ENCODE measurements at regions not wholly inside any gene's neighbourhood (a gene's known extent, or its start where the extent isn't known, plus 50 kb on each side); places are given as distances from the start of the nearest gene placed in this dataset.

- intact Hi-C loops (cut with DNase I, micrococcal nuclease) = no loop called here
- H3K27ac ChIP-seq (ENCODE audit: low read depth in 1 of 2, low read length in 2 of 2) = no peak overlapping the region
- no peaks in the 10 kb centered on the region for H3K9me3 ChIP-seq (ENCODE audit: control insufficient read depth in 1 of 2, insufficient read depth in 1 of 2, low read length in 2 of 2)
- ATAC-seq (ENCODE audit: poor library complexity) = no peak
- DNase-seq = no peak
- no peaks in the 10 kb centered on the region for H3K4me1 Mint-ChIP-seq (ENCODE audit: low read depth)
- no peaks in the 10 kb centered on the region for H3K4me1 ChIP-seq (ENCODE audit: insufficient read depth, low read length)
- TF ChIP-seq CTCF (IDR thresholded peaks at IDR 0.05) = no peak
- H3K36me3 ChIP-seq (ENCODE audit: insufficient read depth, low read length) = no peaks in the 10 kb centered on the region
- no peak overlapping the region for H3K4me3 ChIP-seq (ENCODE audit: low read length)
- POLR2A ChIA-PET = no interaction called here
- H3K4me3 Mint-ChIP-seq = no peak overlapping the region
- CTCF ChIA-PET = no interaction called here
- peaks cover 3% of the 10 kb centered on the region for H3K9me3 Mint-ChIP-seq
- H3K27ac Mint-ChIP-seq = no peak overlapping the region
- no peaks in the 10 kb centered on the region for H3K36me3 Mint-ChIP-seq (ENCODE audit: low read depth)
- no peaks in the 10 kb centered on the region for H3K27me3 Mint-ChIP-seq
- no peaks in the 10 kb centered on the region for H3K27me3 ChIP-seq (ENCODE audit: control insufficient read depth in 1 of 2, insufficient read depth in 2 of 2, low read length in 2 of 2)
These were observed 468.2 kb downstream of the PLOD2 start for GRCh38 chr3:145692751-145693150.

- no peak overlapping the region for H3K4me3 Mint-ChIP-seq
- no peaks in the 10 kb centered on the region for H3K27me3 Mint-ChIP-seq
- ATAC-seq (ENCODE audit: poor library complexity) (no peak), DNase-seq (no peak)
- Histone ChIP-seq H3K27me3 (ENCODE audit: control insufficient read depth in 1 of 2, insufficient read depth in 2 of 2, low read length in 2 of 2) (no peaks in the 10 kb centered on the region), H3K36me3 (ENCODE audit: insufficient read depth, low read length) (no peaks in the 10 kb centered on the region), H3K9me3 (ENCODE audit: control insufficient read depth in 1 of 2, insufficient read depth in 1 of 2, low read length in 2 of 2) (no peaks in the 10 kb centered on the region), H3K27ac (ENCODE audit: low read depth in 1 of 2, low read length in 2 of 2) (no peak overlapping the region), H3K4me3 (ENCODE audit: low read length) (no peak overlapping the region), H3K4me1 (ENCODE audit: insufficient read depth, low read length) (no peaks in the 10 kb centered on the region)
- POLR2A ChIA-PET = no interaction called here
- no peak overlapping the region for H3K27ac Mint-ChIP-seq
- no peaks in the 10 kb centered on the region for H3K36me3 Mint-ChIP-seq (ENCODE audit: low read depth)
- H3K4me1 Mint-ChIP-seq (ENCODE audit: low read depth) = no peaks in the 10 kb centered on the region
- intact Hi-C loops (cut with DNase I, micrococcal nuclease) = no loop called here
- no peaks in the 10 kb centered on the region for H3K9me3 Mint-ChIP-seq
- CTCF ChIA-PET = no interaction called here
- TF ChIP-seq CTCF (IDR thresholded peaks at IDR 0.05) = no peak
These were observed 465.0 kb downstream of the PLOD2 start for GRCh38 chr3:145696011-145696410.

GRCh38 chr3:145698250-145698649 is 462.7 kb downstream of the PLOD2 start:
- H3K27me3 ChIP-seq (ENCODE audit: control insufficient read depth in 1 of 2, insufficient read depth in 2 of 2, low read length in 2 of 2) = no peaks in the 10 kb centered on the region
- Mint-ChIP-seq H3K27me3 (no peaks in the 10 kb centered on the region), H3K4me3 (no peak overlapping the region), H3K27ac (no peak overlapping the region), H3K9me3 (no peaks in the 10 kb centered on the region), H3K4me1 (ENCODE audit: low read depth) (no peaks in the 10 kb centered on the region), H3K36me3 (ENCODE audit: low read depth) (no peaks in the 10 kb centered on the region)
- no peak for ATAC-seq (ENCODE audit: poor library complexity)
- no peak overlapping the region for H3K27ac ChIP-seq (ENCODE audit: low read depth in 1 of 2, low read length in 2 of 2)
- H3K9me3 ChIP-seq (ENCODE audit: control insufficient read depth in 1 of 2, insufficient read depth in 1 of 2, low read length in 2 of 2) = no peaks in the 10 kb centered on the region
- no peak for DNase-seq
- no peak for TF ChIP-seq CTCF (IDR thresholded peaks at IDR 0.05)
- no peaks in the 10 kb centered on the region for H3K4me1 ChIP-seq (ENCODE audit: insufficient read depth, low read length)
- CTCF ChIA-PET = no interaction called here
- POLR2A ChIA-PET = no interaction called here
- intact Hi-C loops (cut with DNase I, micrococcal nuclease) = no loop called here
- H3K4me3 ChIP-seq (ENCODE audit: low read length) = no peak overlapping the region
- H3K36me3 ChIP-seq (ENCODE audit: insufficient read depth, low read length) = no peaks in the 10 kb centered on the region
